ENCODE measurements at regions not wholly inside any gene's neighbourhood (a gene's known extent, or its start where the extent isn't known, plus 50 kb on each side); places are given as distances from the start of the nearest gene placed in this dataset.

DNA sequence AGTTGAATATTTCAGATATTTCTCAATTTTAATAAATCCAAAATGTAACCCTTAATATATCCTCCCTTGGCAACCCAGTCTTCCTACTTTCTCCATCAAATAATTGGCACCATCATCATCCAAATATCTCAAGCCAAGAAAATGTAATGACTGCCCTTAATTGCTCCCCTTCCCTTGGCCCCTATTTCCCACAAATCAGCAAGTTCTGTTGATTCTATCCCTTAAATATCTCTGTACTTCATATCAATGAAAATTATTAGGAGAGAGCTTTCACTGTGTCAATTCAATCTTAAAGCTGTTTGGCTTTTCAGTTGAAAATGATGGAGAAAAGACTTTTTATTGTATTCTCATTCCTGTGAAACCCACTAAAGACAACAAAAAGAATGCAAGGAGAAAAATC is 349.8 kb downstream of the HINT1 start:
- TF ChIP-seq, protein P1, sequence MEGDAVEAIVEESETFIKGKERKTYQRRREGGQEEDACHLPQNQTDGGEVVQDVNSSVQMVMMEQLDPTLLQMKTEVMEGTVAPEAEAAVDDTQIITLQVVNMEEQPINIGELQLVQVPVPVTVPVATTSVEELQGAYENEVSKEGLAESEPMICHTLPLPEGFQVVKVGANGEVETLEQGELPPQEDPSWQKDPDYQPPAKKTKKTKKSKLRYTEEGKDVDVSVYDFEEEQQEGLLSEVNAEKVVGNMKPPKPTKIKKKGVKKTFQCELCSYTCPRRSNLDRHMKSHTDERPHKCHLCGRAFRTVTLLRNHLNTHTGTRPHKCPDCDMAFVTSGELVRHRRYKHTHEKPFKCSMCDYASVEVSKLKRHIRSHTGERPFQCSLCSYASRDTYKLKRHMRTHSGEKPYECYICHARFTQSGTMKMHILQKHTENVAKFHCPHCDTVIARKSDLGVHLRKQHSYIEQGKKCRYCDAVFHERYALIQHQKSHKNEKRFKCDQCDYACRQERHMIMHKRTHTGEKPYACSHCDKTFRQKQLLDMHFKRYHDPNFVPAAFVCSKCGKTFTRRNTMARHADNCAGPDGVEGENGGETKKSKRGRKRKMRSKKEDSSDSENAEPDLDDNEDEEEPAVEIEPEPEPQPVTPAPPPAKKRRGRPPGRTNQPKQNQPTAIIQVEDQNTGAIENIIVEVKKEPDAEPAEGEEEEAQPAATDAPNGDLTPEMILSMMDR (IDR thresholded peaks at IDR 0.05): no peak
- no peak for TF ChIP-seq POLR2A (IDR thresholded peaks at IDR 0.05)
